ENCODE measurements at regions not wholly inside any gene's neighbourhood (a gene's known extent, or its start where the extent isn't known, plus 50 kb on each side); places are given as distances from the start of the nearest gene placed in this dataset.

- Histone ChIP-seq H3K4me3 (ENCODE audit: low read depth, low read length) (no peak overlapping the region), H3K36me3 (ENCODE audit: control insufficient read depth, insufficient read depth, low read length) (no peaks in the 10 kb centered on the region), H3K27me3 (ENCODE audit: control insufficient read depth, insufficient read depth, low read length) (no peaks in the 10 kb centered on the region)
- POLR2A ChIA-PET = no interaction called here
- CTCF ChIA-PET = no interaction called here
- no peak for DNase-seq (ENCODE audit: low read depth)
- TF ChIP-seq CTCF (IDR thresholded peaks at IDR 0.05; ENCODE audit: insufficient read depth, low read depth, low read length) = no peak
Observed at GRCh38 chr15:91678003-91678402, 175.5 kb upstream of the SLCO3A1 start.

- CTCF ChIA-PET = no interaction called here
- Histone ChIP-seq H3K27me3 (ENCODE audit: control insufficient read depth, insufficient read depth, low read length) (no peaks in the 10 kb centered on the region), H3K36me3 (ENCODE audit: control insufficient read depth, insufficient read depth, low read length) (no peaks in the 10 kb centered on the region), H3K4me3 (ENCODE audit: low read depth, low read length) (no peak overlapping the region)
- no peak for TF ChIP-seq CTCF (IDR thresholded peaks at IDR 0.05; ENCODE audit: insufficient read depth, low read depth, low read length)
- no peak for DNase-seq (ENCODE audit: low read depth)
- POLR2A ChIA-PET = no interaction called here
Observed at GRCh38 chr15:91679447-91679846, 174.1 kb upstream of the SLCO3A1 start.

GRCh38 chr15:91685436-91685835 is 168.1 kb upstream of the SLCO3A1 start:
- ChIA-PET CTCF (no interaction called here), POLR2A (no interaction called here)
- no peak for DNase-seq (ENCODE audit: low read depth)
- TF ChIP-seq CTCF (IDR thresholded peaks at IDR 0.05; ENCODE audit: insufficient read depth, low read depth, low read length) = no peak
- Histone ChIP-seq H3K27me3 (ENCODE audit: control insufficient read depth, insufficient read depth, low read length) (no peaks in the 10 kb centered on the region), H3K36me3 (ENCODE audit: control insufficient read depth, insufficient read depth, low read length) (no peaks in the 10 kb centered on the region), H3K4me3 (ENCODE audit: low read depth, low read length) (no peak overlapping the region)

- CTCF ChIA-PET = no interaction called here
- Histone ChIP-seq H3K27me3 (ENCODE audit: control insufficient read depth, insufficient read depth, low read length) (no peaks in the 10 kb centered on the region), H3K36me3 (ENCODE audit: control insufficient read depth, insufficient read depth, low read length) (no peaks in the 10 kb centered on the region), H3K4me3 (ENCODE audit: low read depth, low read length) (no peak overlapping the region)
- DNase-seq (ENCODE audit: low read depth) = no peak
- POLR2A ChIA-PET = no interaction called here
- no peak for TF ChIP-seq CTCF (IDR thresholded peaks at IDR 0.05; ENCODE audit: insufficient read depth, low read depth, low read length)
Observed at GRCh38 chr15:91688811-91689210, 164.7 kb upstream of the SLCO3A1 start.

- CTCF ChIA-PET = no interaction called here
- Histone ChIP-seq H3K4me3 (ENCODE audit: low read depth, low read length) (no peak overlapping the region), H3K27me3 (ENCODE audit: control insufficient read depth, insufficient read depth, low read length) (no peaks in the 10 kb centered on the region), H3K36me3 (ENCODE audit: control insufficient read depth, insufficient read depth, low read length) (no peaks in the 10 kb centered on the region)
- no peak for TF ChIP-seq CTCF (IDR thresholded peaks at IDR 0.05; ENCODE audit: insufficient read depth, low read depth, low read length)
- DNase-seq (ENCODE audit: low read depth) = no peak
- POLR2A ChIA-PET = no interaction called here
Observed at GRCh38 chr15:91689377-91689776, 164.1 kb upstream of the SLCO3A1 start.
